RCC 7860 (cell line): ENCODE measurements at regions not wholly inside any gene's neighbourhood (a gene's known extent, or its start where the extent isn't known, plus 50 kb on each side); places are given as distances from the start of the nearest gene placed in this dataset.

Experiments
- DNase-seq: peaks from one replicate; pipeline ENCODE4 v3.0.0-alpha.2; 2015; ENCODE audit warnings: low spot score
- FAIRE-seq: peaks from 2 replicates; lab custom pipeline; 2012; peaks lifted over from hg19 to GRCh38; lab: Jason Lieb, UNC

DNA sequence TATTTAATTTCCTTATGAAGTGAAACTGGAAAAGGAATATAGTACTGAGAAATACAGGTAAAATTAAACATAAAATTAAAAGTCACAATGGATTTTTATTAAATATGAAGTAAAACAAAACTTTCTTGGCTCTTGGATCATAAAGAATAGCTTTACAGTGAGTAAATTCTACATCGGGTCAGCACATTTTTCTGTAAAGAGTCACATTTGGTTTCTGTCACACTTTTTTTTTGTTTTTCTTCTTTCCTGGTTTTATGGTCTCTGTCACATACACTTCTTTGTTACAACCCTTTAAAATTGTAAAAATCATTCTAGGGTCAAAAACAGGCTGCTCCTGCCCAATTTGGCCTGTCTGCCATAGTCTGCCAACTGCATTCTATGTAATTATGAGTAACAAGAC, 254.4 kb upstream of the POU3F2 start:
- DNase-seq (no peak), FAIRE-seq (no peak)

DNA sequence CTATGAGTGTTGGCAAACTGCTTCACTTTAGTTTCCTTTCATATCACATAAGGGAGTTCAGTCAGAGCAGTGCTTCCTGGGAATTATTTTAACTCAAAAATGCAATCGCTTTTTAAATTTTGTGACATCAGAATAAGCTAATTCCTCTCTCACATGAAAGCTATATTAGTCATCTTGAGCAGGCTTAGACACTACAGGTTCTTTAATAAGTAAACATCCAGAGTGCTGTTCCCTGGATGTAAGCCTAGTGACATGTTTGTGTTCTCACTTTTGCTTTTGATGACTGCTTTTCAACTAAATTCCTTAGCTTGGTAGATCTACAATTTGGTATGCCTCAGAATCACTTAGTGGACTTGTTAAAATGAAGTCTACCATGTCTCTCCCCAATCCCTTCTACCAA, 252.7 kb upstream of the POU3F2 start:
- DNase-seq (no peak), FAIRE-seq (no peak)

DNA sequence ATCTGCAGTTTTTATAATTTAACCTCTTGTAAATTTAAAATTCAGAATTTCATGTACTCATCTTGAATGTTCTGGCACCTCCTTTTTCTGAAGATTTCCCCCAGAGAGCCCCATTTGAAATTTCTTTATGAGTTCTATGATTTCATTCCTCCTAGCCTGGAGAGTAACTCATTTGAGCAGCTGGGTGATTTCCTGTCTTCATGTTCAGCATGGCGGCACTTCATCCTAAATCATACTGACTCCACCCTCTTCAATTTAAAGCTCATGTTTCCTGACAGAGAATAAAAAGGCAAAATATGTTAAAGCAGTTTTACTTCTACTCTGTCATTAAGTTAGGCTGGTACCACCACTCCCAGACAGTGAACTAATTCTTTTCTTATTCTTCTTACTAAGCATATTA, 250.9 kb upstream of the POU3F2 start:
- FAIRE-seq (no peak), DNase-seq (no peak)

DNA sequence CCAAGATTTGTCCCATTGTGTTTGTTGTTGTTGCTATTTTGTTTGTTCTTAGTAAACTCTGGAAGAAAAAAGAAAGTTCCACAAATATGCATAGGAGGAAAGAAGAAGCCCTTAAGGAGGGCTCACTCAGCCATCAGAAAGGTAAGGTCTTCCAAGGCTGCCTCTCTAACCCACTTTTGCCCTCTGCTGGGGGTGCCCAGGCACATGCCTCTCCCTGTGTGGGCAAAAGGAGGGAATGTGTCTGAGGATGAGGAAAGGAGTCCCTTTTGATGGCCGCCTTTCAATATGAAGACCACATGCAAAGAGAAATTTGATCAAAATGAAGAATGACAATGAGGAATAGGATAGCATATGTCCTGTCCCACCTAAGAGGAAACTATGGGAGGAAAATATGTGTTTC, 248.2 kb upstream of the POU3F2 start:
- DNase-seq (no peak), FAIRE-seq (no peak)

DNA sequence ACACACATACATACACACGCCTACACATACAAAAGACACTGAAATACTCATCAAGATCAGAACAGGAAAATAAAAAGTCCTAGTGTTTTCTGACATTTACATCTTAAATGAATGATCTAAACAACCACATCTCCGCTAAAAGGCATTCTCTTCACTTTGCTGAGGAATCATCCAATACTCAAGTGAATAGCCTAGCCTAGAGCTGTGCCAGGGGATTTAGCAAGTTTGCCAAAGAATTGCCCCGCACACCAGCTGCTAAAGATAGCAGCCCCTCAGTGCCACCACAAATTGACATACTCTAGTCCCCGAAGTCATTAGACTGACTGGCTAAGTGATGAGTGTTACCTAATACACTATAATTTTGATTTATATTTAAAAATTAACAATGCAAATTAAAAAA, 246.8 kb upstream of the POU3F2 start:
- FAIRE-seq (no peak), DNase-seq (no peak)

DNA sequence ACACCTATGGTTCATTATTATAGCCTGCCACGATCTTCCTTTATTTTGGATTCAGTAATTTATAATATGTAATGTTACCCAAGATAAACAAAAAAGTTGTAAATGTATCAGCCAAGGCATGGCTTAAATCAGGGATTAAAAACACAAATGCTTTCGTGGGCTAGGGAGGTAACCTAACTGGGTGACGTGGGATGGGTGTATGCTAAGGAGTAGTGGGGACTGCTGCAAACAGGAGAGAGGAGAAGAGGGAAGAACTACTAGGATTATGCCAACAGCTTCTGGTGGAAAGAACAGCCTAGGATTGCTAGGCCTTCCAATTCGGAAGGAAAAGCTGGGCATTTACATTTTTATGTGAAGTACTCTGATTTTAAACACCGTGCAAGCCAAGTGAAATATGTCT, 244.8 kb upstream of the POU3F2 start:
- FAIRE-seq = no peak
- no peak for DNase-seq

DNA sequence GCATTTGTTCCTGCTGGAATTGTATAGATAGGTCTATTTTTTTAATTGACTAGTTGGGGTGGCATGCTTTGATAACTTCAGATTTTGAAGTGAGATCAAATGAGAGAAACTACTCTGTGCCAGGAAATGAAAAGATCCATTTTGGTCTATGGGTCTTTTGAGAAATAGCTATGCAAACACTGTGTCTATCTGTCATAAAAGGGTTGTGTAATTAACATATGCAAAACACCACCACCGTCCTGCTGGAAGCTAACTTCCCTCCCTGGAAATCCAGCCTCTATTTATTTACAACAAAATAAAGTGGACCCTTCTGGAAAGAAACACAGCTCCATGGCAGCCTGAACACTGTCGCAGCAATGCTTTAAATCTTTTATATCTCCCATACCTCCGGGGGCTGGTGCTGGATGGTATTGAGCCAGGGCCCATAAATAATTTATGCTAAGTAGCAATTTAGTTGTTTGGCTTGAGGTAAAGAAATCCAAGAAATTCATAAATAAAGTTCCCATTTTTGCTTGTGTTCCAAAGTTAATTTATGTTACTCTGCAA, 244.2 kb upstream of the POU3F2 start:
- no peak for FAIRE-seq
- no peak for DNase-seq

DNA sequence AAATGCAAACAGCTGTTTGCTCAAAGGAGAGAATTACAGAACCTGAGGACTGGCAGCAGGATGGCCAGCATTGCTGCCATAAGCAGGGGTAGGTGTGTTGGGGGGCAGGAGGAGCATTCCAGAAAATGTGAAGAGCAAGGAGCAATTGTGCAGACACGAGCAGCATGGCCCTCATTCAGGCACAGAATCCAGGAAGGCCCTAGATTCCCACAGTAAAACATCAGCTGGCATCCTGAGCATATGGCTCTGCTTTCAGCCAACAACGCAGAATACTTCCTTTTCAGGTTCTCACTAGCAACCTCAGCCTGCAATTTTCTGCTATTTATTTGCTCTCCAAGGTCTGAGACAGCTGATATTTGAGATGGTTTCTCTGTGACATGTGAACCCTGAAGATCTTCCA, 243.4 kb upstream of the POU3F2 start:
- no peak for DNase-seq
- FAIRE-seq = no peak

DNA sequence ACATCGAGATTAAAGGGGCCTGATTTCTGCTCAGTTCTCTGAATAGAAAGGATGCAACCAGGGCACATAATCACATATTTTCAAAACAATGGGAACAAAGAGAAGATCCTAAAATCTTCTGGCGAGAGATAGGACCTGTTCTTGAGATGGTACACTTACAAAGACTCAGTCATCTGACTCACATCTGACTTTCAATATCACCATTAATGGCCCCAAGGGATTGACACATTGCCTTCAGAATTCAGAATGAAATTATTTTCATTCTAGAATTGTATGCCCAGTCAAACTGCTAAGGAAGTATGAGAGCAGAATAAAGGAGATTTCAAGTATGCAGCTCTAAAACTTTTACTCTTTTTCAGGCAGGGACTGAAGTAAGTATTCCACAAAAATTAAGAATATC, 240.7 kb upstream of the POU3F2 start:
- DNase-seq = no peak
- no peak for FAIRE-seq

DNA sequence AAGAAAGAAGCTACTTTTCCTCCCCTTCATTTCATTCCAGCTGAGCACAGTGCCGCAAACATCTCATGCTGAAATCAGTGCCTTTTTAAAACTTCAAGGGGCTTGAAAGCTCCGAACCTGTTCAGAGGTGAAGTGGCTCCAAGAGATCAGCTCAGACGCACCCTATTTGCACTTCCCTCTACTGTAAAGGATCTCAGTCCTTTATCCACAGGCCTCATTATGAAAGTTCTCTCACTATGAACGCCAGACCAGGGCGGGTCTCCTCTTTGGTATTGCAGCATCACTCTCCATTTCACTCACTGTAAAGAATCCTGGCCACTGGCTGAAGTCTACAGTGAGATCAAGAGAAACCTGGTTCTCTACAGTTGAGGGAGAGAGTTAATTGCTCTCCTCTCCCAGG, 232.7 kb upstream of the POU3F2 start:
- FAIRE-seq (no peak), DNase-seq (no peak)

DNA sequence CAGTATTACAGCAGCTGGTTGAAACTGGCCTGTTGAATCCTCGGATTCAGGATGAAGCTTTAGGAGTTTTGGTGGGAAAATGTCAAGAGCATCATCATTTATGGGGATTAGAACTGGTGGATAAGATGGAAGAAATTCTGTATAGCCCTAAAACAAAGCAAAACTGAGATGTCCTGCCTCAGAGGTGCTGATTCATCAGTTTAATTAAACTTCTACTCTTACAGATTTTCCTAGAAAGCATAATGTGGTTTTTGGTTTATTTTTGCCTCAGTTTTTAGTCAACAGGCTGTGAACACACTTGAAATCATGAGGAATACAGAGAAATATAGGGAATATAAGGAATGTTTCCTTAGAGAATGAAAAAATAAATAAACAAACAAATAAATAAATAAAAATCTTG, 228.7 kb upstream of the POU3F2 start:
- DNase-seq = no peak
- no peak for FAIRE-seq

DNA sequence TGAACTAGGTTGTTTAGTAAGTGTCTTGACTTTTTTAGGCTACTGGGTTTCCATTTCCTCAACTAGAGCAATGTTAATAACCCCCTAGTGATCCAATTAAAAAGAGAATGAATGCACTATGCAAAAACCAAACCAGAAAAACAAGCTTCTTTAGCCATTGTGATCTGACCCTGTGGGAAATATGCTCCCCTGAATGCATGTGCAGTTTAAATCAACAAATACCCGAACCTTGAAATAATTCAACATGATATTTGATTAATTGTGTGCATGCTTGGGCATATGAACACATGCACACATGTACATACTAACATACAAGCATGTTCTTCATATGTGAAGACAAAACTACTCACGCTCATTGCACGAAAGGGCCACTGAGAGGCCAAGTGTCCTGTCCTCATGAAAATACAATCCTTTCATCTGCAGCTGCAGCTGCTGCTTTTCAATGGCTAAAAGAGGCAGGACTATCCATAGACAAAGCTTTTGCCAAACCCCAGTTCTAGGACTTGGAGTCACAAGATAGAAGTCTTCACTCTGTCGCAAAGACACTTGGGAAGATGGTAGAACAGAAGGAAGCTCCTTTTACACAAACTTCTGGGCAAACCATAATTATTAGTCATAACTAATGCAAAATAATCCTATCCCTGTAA, 207.1 kb upstream of the POU3F2 start:
- FAIRE-seq (no peak), DNase-seq (no peak)

DNA sequence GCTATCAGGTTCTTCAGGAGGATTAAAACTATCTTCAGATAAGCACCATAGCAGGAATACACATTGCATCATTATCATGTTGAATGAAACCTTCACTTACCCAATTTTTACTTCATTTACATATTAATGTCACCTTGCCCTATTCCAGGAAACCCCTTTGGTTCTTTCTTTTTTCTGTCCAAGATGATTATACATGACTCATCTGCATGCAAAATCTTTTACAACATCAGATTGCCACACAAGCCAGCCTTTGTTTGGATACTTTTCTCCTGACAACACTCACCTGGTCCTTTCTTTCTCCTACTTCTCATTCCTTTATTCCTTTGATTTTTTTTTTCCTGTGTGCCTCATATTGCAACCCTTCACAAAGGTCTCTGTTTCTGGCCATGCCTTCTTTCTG, 200.5 kb upstream of the POU3F2 start:
- DNase-seq (no peak), FAIRE-seq (no peak)

DNA sequence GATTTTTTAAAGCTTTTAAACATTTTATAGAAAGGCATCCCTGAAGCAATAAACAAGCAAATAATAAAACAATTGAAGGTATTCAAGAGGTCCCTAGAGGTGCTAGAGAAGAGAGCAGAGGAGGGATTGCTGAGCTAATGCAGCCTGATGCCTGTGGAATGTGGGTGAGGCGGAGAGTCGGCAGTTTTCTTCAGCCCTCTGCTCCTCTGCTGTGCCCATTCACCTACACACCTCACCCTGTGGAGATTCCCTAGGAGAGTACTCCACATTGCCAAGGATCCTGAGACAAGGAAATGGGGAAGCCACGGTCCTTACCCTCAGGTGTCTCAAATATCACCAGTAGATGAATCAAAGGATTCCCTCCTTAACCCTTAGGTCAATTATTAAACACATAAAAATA, 199.8 kb upstream of the POU3F2 start:
- no peak for FAIRE-seq

DNA sequence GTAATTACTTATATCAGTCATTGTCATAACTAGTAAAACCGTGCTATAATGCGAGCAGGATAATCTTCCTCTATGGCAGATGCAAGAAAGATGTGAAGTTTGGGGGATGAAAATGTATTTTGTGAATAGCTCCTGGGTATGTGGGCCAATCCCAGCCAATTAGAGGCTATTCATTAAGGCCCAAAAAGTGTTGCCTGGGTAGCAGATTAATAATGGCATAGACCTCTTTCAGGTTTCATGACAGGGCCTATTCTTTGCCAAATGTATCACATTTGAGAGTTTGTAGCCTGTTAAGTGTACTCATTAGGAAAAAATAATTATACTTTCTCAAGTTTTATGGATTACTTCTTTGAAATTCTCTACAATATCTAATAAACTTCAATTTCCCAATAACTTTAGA, 199.2 kb upstream of the POU3F2 start:
- FAIRE-seq (no peak), DNase-seq (no peak)

More for the DNA sequence above, 199.8 kb upstream of the POU3F2 start:
- DNase-seq = no peak

DNA sequence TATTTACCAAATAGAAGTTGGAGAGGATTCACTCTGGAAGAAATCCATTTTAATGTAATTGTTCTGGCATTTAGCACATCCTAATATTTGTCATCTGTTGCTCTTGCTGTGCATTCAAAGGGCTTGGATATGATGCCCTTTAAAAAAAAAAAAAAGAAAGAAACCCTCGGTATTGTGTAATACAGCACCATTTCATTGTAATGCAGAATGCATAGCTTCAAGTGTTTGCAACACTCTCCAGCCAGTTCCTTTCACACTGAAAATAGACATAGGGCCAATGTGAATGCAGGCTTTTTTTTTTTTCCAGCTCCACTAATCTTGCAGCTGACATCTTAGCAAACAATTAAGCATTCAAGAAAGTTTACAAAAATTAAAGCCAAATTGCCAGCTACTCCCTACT, 197.4 kb upstream of the POU3F2 start:
- no peak for FAIRE-seq
- DNase-seq = no peak

DNA sequence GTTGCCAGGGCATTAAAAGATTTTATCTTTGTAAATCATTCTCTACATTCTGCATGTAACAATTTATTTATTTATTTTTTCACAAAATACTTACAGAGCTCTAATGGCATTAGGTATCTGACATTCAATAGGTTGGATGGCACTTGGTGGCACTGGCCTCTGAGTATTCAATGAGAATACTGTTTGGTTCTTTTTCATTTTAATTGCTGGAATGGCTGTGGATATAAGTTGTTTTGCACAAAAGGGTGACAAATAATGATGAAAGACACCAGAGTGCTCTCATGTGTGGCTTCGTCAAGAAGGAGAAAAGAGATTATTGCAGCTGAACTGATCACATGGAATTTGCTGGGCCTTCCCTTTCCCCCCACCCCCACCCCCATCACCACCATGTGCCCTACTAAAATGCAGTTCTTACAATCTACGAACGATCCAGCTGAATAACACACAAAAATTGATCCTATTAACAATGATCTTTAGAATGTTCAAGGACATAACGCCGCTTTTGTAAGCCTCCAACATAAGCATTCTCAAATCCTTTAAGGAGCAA, 195.2 kb upstream of the POU3F2 start:
- FAIRE-seq = no peak

DNA sequence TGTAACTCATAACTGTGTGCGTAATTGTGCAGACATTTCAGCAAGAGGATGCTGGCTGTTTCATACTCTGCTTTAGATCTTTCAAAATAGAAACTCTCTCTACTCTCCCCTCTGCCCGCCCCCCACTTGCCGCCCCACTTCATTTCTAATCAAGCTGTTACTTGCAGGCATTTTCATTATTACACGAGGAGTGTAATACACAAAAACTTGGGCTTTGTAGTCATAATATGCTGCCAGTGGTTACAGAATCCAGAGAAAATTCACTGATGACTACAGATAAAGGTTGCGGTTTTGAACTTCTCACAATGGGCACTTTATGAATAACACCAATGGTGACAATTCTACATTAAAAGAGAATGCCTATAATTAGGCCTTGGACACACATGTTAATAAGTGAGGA, 194.0 kb upstream of the POU3F2 start:
- no peak for FAIRE-seq

More for the DNA sequence above, 195.2 kb upstream of the POU3F2 start:
- DNase-seq = no peak

DNA sequence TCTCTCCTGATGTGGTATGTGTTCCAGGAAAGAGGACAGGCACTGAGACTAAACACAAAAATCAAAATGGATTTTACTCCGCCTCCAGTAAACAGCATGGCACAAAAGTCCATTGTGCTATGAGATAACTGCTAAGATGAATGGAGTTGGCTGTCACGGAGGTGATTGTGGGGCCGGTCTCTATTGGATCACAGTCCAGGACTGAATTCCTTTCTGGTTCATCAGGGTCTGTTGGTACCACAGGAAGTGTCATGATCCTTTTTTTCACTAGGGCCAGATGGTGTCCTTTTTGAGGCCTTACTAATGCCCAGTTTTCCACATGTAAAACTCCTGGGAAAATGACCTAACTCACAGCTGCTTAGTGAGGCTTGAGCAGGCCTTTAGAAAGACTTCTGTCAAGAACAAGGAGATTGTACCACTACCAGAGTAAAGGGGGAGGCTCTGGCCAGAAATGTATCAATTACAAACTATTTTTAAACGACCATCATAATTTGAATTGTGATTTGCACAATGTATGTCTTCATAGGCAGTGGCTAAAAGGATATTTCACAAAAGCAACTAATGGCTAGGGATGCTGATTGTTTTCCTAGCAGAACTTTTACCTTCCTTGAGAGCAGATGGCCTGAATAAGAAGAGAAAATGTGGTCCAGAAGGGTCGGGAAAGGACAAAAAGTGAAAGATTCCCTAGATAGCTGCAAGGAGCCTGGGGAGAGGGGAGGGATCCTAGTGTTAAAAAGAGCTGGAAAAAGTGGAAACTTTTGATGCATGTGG, 192.2 kb upstream of the POU3F2 start:
- FAIRE-seq = no peak
- no peak for DNase-seq

More for the DNA sequence above, 194.0 kb upstream of the POU3F2 start:
- no peak for DNase-seq

DNA sequence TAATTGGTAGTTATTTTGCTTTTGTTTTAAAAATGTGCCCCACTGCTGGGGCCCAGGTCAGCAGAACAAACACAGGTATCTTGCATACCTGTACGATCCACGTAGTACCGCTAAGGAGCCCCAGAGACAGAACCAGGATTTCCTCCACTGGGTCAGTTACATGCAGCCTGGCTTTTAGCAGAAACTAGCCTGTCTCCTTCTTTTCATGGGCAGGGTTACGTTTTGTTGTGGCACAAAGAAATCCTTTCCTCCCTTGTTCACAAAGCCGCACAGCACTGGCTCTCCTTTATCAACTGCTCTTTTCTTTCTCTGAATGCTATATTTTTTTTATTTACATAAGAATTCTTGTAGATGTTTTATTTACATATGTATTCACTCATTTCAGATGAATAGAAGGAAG, 190.3 kb upstream of the POU3F2 start:
- DNase-seq = no peak
- no peak for FAIRE-seq

DNA sequence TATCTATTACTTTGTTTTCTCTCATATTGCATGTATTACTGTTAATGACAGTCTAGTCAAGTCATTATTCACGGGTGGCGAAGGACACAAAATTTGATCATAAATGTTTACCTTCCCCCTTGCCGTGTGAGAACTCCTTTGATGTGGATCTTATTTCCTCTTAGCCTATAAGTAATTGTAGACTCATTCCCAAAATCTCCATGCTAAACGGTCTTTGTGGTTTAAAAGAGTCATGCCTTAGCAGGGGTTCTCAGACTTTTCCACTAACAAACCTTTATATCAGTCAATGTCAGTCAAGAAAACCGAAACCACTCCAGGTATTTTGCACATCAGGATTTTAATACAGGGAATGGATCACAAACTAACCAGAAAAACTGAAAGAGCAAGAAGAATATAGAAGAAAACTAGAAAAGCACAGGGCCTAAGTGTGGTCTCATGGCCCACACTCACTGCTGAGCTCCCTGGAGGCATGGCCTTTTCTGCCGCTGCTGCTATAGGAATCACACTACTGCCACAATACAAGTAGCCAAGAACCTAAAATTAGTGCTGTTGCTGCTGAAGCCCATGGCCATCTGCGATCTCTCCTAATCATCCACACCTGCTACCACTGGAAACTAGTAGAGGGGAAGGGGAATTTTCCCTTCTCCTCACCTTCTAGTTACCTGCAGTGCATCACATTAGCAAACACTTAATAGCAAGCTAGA, 186.0 kb upstream of the POU3F2 start:
- no peak for DNase-seq
- no peak for FAIRE-seq

DNA sequence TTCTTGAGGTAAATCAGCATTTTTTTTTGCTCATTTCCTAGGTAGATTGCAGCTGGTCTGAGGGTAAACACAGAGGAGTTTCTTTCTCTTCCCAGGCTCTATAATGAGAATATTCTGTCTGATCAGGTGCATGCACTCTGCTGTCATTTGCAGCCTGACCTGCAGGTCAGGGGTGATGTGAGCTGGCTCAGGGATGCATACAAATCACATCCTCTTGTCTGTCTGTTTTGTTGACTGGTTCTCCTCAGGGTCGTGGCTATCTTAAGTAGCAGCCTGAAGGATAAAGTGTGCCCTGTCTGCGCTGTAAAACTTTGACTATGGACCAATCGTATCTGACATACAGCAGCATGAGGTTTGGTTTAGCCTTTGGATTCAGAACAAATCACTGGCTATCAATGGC, 183.4 kb upstream of the POU3F2 start:
- no peak for DNase-seq
- no peak for FAIRE-seq
